ENCODE measurements at regions not wholly inside any gene's neighbourhood (a gene's known extent, or its start where the extent isn't known, plus 50 kb on each side); places are given as distances from the start of the nearest gene placed in this dataset.

DNA sequence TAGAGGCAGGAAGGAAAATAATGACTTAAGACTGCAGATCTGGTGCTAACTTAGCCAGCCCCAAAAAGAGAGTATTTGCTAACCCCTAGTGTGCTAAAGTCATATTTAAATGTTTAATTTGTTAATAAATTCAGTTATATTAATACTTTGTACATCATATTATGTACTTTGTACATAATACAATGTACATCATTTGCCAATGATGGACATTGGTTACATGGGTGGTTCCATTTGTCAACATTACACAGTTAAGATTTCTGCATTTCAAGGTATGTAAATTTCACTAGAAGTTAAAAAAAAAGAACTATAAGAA lies 63.9 kb upstream of the PIM1 start:
- no peak for DNase-seq

GRCh38 chr6:37106554-37106953 lies 63.4 kb upstream of the PIM1 start:
- no peak for DNase-seq

GRCh38 chr6:37106982-37107491 lies 62.9 kb upstream of the PIM1 start:
- no peak for DNase-seq

GRCh38 chr6:37109714-37110499 lies 60.0 kb upstream of the PIM1 start:
- DNase-seq, result no peak

DNA sequence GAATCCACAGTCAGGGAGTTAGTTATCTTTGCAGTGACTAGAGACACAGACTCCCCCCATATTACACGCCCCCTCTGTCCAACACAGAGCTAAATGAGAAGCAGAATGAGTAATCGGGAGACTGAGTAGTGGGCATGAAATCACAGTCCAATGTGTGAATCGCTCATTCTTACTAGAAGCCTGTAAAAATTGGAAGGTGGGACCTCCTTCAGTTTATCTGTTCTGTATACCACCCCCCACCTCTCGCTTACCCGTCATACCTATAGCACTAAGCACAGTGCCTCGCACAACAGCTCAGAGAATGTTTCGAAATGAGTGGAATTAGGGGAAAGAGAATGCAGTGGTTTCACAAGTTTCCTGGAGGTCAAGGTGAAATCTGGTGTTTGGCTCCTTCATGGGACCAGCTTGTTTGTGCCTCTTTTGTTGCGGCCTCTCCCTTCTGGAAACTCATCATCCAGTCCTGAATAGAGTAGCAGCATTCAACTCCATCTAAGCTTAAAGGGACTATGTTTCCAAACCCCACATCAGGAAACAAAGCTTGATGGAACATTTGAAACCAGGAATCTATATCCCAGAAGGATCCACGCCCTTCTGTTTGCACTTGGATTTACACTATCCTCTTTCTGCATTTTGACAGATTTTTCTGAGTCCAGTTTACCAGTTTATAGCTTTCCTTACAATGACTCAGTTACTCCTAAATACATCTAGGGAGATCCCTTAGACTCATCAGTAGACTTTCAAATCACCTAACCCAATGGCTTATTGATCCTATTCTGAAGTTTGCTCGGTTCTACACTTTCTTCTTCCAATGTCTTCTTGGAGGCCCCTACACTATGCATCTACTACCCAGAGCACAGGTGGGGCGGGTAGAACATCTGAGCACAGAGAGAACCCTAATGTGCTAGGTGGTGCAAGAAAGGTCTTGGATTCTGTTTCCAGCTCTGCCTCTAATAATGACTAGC lies 59.2 kb upstream of the PIM1 start:
- no peak for DNase-seq

- no peak for DNase-seq
Measured at GRCh38 chr6:37113976-37114375, 56.0 kb upstream of the PIM1 start.

- DNase-seq, result no peak
Measured at GRCh38 chr6:37114612-37115011, 55.3 kb upstream of the PIM1 start.

DNA sequence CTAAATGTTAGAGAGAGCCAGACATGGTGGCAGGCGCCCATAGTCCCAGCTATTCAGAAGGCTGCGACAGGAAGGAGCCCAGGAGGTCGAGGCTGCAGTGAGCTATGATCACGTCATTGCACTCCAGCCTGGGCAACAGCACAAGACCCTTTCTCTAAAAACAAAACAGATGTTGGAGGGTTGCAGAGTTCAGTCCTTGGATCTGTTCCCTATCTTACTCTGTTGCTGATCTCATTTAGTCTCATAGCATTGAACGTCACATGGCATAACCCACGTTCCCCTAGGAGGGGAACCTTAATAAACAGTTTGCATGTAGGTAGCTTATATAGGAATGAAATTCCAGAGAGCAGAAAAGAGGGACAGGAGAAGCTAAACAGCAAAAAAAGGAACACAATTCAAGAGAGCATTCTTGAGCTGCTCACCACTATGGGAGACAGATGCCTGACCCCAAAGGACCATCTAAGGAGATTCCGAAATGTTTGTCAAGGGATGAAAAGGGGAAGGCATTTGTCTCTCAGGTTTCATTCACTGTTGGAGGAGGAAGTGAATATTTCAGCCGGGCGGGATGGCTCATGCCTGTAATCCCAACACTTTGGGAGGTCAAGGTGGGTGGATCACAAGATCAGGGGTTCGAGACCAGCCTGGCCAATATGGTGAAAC lies 54.6 kb upstream of the PIM1 start:
- DNase-seq, result no peak

GRCh38 chr6:37116326-37116725 lies 53.6 kb upstream of the PIM1 start:
- no peak for DNase-seq

- no peak for DNase-seq
Measured at GRCh38 chr6:37119387-37119886, 50.5 kb upstream of the PIM1 start.

Data from activated CD8-positive, alpha-beta memory T cell treated with anti-CD3 and anti-CD28 coated beads, Interleukin-2, amount 50 U/mL, for 4 hours (primary cell).